ENCODE measurements at regions not wholly inside any gene's neighbourhood (a gene's known extent, or its start where the extent isn't known, plus 50 kb on each side); places are given as distances from the start of the nearest gene placed in this dataset.

- TF ChIP-seq, protein P1, sequence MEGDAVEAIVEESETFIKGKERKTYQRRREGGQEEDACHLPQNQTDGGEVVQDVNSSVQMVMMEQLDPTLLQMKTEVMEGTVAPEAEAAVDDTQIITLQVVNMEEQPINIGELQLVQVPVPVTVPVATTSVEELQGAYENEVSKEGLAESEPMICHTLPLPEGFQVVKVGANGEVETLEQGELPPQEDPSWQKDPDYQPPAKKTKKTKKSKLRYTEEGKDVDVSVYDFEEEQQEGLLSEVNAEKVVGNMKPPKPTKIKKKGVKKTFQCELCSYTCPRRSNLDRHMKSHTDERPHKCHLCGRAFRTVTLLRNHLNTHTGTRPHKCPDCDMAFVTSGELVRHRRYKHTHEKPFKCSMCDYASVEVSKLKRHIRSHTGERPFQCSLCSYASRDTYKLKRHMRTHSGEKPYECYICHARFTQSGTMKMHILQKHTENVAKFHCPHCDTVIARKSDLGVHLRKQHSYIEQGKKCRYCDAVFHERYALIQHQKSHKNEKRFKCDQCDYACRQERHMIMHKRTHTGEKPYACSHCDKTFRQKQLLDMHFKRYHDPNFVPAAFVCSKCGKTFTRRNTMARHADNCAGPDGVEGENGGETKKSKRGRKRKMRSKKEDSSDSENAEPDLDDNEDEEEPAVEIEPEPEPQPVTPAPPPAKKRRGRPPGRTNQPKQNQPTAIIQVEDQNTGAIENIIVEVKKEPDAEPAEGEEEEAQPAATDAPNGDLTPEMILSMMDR (IDR thresholded peaks at IDR 0.05; ENCODE audit: low read length) = no peak
- no peak for TF ChIP-seq EZH2 (optimal IDR thresholded peaks at IDR 0.05; ENCODE audit: low read depth, low read length)
Measured at GRCh38 chr2:211113334-211114175, 557.2 kb downstream of the CPS1 start.
